Type B pancreatic cell (in vitro differentiated cells): ENCODE measurements at regions not wholly inside any gene's neighbourhood (a gene's known extent, or its start where the extent isn't known, plus 50 kb on each side); places are given as distances from the start of the nearest gene placed in this dataset.

ENCODE experiments used
- DNase-seq: peaks from one replicate; pipeline ENCODE4 v3.0.0; 2021; ENCODE audit warnings: mixed read lengths; ENCODE audit not compliant: unreplicated experiment; ENCODE audit errors: extremely low spot score
- H3K27ac Mint-ChIP-seq: 2 replicates; pipeline ENCODE4 v1.8.0; 2021; ENCODE audit warnings: mild to moderate bottlenecking, mixed read lengths
- H3K27me3 Mint-ChIP-seq: 2 replicates; pipeline ENCODE4 v1.8.0; 2021; ENCODE audit warnings: mixed read lengths
- H3K36me3 Mint-ChIP-seq: 2 replicates; pipeline ENCODE4 v1.8.0; 2021; ENCODE audit warnings: mixed read lengths
- H3K4me1 Mint-ChIP-seq: one replicate; pipeline ENCODE4 v1.8.0; 2021; ENCODE audit warnings: mixed read lengths; ENCODE audit not compliant: unreplicated experiment
- H3K4me3 Mint-ChIP-seq: 2 replicates; pipeline ENCODE4 v1.8.0; 2021; ENCODE audit warnings: mild to moderate bottlenecking, mixed read lengths
- H3K9me3 Mint-ChIP-seq: 2 replicates; pipeline ENCODE4 v1.8.0; 2021; ENCODE audit warnings: mixed read lengths
- CTCF ChIP-seq: fragments of 200-600 bp; sonication (generic); conservative IDR thresholded peaks from 2 replicates; pipeline ENCODE4 v1.5.0; 2021; ENCODE audit warnings: antibody characterized with exemption, mild to moderate bottlenecking

- Mint-ChIP-seq H3K36me3 (no peaks in the 10 kb centered on the region), H3K9me3 (no peaks in the 10 kb centered on the region), H3K27ac (no peak overlapping the region), H3K4me3 (no peak overlapping the region), H3K27me3 (no peaks in the 10 kb centered on the region), H3K4me1 (no peaks in the 10 kb centered on the region)
- no peak for TF ChIP-seq CTCF
- no peak for DNase-seq
These were observed 566.8 kb upstream of the B3GALT2 start for GRCh38 chr1:193753038-193753756.

- Mint-ChIP-seq H3K4me3 (no peak overlapping the region), H3K4me1 (no peaks in the 10 kb centered on the region), H3K9me3 (no peaks in the 10 kb centered on the region), H3K36me3 (no peaks in the 10 kb centered on the region), H3K27ac (no peak overlapping the region), H3K27me3 (no peaks in the 10 kb centered on the region)
- no peak for DNase-seq
- no peak for TF ChIP-seq CTCF
These were observed 563.5 kb upstream of the B3GALT2 start for GRCh38 chr1:193749868-193750267.

- no peak for TF ChIP-seq CTCF
- Mint-ChIP-seq H3K27ac (no peak overlapping the region), H3K4me3 (no peak overlapping the region), H3K36me3 (no peaks in the 10 kb centered on the region), H3K27me3 (no peaks in the 10 kb centered on the region), H3K9me3 (peaks cover under 1% of the 10 kb centered on the region), H3K4me1 (no peaks in the 10 kb centered on the region)
- DNase-seq, result no peak
These were observed 561.2 kb upstream of the B3GALT2 start for GRCh38 chr1:193747579-193747978.

GRCh38 chr1:193741228-193741627 lies 554.8 kb upstream of the B3GALT2 start:
- Mint-ChIP-seq H3K27me3 (no peaks in the 10 kb centered on the region), H3K4me1 (no peaks in the 10 kb centered on the region), H3K27ac (no peak overlapping the region), H3K4me3 (no peak overlapping the region), H3K9me3 (peaks cover 5% of the 10 kb centered on the region), H3K36me3 (no peaks in the 10 kb centered on the region)
- TF ChIP-seq CTCF, result no peak
- DNase-seq, result no peak

GRCh38 chr1:193740762-193741161 lies 554.3 kb upstream of the B3GALT2 start:
- TF ChIP-seq CTCF, result no peak

More at GRCh38 chr1:193740762-193741161, 554.3 kb upstream of the B3GALT2 start:
- Mint-ChIP-seq H3K36me3 (no peaks in the 10 kb centered on the region), H3K9me3 (peaks cover 5% of the 10 kb centered on the region), H3K4me1 (no peaks in the 10 kb centered on the region), H3K27ac (no peak overlapping the region), H3K27me3 (no peaks in the 10 kb centered on the region), H3K4me3 (no peak overlapping the region)
- DNase-seq, result no peak
